SHP77 (cell line): ENCODE measurements at regions not wholly inside any gene's neighbourhood (a gene's known extent, or its start where the extent isn't known, plus 50 kb on each side); places are given as distances from the start of the nearest gene placed in this dataset.

Source experiments
- DNase-seq, 2 experiments: peaks; one replicate each; lab custom pipeline; 2025; lab: John Stamatoyannopoulos, UW

DNA sequence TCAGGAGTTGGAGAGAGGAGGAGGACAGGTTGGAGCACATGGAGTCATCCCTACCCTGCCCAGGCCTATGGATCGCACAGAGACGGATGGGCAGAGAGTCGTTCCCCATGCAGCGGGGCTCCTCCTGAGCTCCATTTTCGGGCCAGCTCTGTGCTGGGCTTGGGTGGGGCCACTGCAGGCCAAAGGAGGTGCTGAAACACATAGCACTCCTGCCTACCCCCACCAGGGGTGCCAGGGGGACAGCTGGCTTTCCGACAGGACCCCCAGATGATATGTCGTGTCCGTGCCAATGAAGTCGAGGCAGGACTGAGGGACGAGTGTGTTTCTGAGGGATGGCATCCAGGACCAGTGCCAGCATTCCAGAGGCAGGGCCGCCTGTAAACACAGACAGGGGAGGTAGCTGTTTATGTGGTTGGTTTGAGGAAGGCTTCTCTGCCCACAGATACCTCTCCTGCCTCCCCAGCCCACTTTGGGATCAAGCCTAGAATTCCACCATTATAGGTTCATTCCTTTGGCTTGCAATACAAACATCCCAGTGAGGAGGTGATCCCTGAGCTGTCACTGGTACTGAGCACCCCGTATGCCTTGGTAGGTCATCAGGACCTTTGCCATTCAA lies 116.6 kb downstream of the GLI2 start:
- DNase-seq, result no peak

GRCh38 chr2:120853306-120854013 lies 117.8 kb downstream of the GLI2 start:
- DNase-seq, result no peak

DNA sequence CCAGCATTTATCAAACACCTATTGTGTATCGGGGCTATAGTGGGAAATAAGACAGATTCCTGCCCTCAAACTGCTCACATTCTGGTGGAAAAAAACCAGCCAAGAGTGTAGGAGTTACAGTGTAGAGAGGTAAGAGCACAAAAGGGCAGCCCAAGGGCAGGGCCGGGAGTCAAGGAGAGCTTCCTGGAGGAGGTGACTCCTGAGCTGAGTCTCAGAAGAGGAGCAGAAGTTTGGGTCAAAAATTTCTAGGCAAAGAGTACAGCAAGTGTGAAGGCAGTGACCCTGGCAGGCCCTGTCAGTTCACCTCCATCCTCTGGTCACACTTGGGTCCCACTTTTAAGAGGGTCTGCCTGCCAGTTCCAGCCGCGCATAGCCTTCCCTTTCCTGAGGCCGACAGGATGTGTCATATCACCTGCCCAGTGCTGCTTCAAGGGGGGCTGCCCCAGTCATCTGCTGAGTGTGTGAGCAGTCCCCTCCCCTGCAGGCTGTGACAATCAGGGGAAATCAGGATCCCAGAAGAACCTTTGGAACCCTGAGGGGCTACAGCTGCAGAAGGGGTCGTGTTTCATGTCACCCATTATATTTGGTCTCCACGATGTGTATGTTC lies 118.4 kb downstream of the GLI2 start:
- no peak for DNase-seq

DNA sequence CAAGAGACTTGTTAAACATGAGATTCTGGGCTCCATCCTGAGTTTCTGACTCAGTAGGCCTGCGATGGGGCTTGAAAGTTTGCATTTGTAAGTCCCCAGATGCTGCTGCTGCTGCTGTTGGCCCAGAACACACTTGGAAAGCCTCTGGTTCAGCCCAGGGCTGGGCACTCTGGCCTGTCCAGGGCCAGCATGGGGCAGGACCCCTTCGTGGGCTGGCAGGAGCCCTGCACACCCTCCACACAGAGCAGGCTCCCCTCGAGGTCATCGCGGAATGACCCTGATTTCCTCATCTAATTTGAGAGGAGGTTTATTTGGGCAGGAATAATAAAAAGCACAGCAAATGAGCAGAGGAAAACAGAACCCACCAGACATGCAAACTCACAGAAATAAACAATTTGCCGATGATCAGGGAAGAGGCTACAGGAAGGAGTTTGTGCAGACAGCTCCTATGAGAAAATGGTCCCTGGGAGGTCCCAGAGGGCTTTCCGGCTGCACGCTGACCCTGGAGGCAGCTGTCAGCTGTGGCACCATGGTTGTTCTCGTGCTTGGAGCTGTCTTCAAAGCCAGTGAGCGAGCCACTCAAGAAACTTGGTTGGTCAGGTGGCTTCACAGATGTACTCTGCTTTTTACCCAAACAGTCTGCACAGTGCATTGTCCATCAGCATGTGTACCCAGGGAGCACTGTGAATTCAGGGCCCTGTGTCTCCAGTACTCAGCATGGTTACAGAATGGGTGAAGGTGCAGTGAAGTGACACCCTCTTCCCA lies 119.3 kb downstream of the GLI2 start:
- DNase-seq, result no peak

- no peak for DNase-seq
Observed at GRCh38 chr2:120855855-120856405, 120.3 kb downstream of the GLI2 start.

DNA sequence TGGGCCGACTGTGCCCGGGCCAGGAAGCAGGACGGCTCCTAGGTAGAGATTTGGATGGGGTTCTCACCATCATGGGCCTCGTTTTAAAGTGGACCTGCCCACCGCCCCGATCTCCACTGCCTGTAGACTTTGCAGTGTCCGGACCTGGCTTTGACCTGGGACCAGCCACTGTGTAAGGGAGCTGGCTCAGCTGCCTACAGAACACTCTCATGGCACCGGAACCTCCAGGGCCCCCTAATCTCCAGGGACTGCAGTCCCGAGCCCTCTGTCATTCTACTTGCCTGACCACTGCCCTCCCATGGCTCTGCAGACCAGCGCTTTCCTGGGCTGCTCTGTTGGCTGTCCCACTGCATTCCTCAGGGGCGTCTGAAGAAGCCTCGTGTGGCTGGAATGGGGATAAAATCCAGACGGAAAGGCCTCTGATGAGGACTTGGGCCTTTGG lies 120.8 kb downstream of the GLI2 start:
- DNase-seq, result no peak

DNA sequence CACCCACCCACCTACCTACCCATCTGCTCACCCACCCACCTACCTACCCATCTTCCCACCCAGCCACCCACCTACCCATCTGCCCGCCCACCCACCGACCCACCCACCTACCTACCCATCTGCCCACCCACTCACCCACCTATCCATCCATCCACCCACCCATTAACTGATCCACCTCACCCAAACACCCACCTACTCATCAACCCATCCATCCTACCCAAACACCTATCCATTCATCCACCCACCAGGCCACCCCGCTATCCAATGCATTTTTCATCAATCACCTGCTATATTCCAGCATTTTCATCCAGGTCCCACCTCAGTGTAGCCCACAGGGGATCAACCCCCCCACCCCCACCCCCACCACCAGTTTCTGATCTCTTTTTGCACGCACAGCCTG lies 121.8 kb downstream of the GLI2 start:
- no peak for DNase-seq

DNA sequence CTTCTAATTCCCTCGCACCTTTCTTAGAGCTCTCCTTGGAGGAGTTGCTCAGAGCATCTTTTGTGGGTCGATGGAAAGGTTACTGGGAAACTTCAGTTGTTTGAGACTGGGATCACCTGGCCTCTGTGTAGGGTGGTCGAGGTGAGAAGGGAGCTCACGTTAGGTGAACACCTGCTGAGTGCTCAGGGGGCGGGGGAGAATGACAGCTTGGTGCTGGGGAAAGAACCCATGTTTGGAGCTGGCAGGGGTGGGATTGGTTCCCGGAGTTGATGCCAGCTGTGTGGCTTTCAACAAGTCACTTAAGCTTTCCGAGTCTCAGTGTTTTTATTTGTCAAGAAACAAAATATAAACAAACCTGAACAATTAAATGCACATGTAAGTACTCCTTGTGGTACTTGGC lies 122.3 kb downstream of the GLI2 start:
- no peak for DNase-seq

- DNase-seq, result no peak
Observed at GRCh38 chr2:120858361-120859106, 122.9 kb downstream of the GLI2 start.

DNA sequence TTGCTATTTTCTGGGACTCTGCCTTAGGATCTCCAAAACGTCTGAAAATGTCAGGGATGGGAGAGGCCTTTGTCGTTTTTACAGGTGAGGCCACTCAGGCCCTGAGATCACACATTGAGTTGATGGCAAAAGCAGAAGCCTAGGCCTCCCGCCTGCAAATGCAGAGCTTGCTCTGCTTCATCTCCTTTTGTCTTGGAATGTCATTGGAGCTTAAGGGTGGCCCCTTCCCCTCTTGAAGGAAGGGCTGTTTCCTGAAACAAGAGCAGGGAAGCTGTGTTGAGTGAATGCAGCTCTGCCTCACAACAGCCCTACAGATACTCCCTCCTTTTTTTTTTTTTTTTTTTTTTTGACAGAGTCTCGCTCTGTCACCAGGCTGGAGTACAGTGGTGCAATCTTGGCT lies 123.5 kb downstream of the GLI2 start:
- DNase-seq, result no peak

- DNase-seq, result no peak
Observed at GRCh38 chr2:120859814-120860578, 124.3 kb downstream of the GLI2 start.

GRCh38 chr2:120860579-120860922 lies 124.9 kb downstream of the GLI2 start:
- DNase-seq, result no peak

- no peak for DNase-seq
Observed at GRCh38 chr2:120861191-120861575, 125.5 kb downstream of the GLI2 start.

DNA sequence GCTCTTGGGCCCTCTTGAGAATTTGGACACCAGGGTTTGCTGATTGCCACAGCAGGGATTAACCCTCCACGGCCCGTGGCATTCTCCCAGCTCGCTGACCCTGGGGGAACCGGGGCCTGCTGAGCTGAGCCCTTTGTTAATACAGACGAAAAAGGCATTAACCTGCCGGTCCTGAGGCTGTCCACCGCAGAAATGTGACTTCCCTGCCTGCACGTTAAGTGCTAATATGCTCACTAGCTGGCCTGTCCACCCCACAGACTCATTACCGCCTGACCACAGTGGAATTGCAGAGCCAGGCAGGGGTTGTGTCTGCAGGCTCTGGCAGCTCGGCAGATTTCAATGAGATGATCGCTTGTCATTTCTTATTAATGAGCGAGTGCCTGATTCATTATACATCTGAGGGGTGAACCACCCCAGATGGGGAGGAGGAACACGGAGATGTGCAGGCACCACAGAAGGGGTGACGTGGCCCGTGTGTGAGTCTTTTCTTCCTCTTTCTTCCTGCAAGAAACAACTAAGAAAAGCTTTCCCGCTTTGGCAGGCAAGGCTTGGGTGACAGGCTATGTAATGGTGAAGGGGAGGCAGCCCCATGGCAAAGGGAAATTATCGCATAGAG lies 126.0 kb downstream of the GLI2 start:
- no peak for DNase-seq

DNA sequence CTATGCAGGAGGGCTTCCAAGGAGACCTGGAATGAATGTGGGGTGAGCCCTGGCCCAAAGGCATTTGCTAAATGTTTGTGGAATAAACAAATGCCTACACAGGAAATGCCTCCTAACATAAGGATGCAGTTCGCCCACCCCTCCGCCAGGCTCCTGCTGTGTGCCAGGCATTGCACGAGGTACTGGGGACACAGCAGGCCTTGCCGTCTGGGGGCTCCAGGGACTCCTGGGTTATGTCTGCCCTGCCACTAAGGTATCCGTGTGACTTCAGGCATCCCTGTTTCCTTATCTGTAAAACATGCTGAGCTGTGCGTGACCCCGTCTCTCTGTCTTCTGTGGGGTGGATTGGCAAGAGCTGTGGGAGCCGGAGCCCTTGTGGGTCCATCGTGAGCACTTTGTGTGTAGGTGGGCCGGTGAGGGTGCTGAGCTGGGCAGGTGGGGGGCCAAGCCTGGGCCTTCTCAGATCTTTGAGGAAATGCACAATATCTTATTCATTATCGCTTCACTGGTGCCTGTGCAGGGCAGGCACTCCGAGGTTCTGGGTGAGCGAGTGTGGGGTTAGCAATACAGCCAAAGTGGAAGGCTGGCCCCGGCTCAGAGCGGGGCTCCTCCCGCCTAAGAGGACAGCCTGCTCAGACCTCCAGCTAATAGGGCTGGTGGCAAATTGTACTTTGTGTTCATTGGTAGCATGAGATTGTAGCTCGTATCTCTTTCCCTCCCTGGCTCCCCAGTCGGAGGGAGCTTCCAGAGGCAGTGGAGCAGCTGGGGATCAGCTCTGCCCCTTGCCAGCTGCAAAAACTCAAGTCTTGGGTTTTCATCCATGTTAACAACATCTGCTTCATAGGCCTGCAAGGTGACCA lies 126.8 kb downstream of the GLI2 start:
- DNase-seq, result no peak

DNA sequence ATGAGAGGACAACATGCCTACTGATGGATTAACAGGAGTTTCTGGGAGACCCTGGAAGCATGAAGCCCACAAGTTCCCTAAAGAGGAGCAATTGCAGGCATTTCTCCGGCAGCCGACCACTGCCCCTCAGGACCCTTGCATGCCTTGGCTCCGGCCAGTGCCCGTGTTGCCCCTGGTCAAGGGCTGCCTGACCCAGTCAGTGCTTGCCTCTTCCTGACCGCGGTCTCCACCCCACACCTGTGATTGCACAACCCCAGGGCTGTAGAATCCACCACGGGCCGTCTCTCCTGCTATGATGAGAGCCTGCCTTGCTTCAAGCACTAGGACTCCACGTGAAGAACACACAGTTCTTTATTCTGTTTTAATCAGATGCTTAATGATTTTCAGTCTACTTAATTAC lies 127.5 kb downstream of the GLI2 start:
- DNase-seq, result no peak

DNA sequence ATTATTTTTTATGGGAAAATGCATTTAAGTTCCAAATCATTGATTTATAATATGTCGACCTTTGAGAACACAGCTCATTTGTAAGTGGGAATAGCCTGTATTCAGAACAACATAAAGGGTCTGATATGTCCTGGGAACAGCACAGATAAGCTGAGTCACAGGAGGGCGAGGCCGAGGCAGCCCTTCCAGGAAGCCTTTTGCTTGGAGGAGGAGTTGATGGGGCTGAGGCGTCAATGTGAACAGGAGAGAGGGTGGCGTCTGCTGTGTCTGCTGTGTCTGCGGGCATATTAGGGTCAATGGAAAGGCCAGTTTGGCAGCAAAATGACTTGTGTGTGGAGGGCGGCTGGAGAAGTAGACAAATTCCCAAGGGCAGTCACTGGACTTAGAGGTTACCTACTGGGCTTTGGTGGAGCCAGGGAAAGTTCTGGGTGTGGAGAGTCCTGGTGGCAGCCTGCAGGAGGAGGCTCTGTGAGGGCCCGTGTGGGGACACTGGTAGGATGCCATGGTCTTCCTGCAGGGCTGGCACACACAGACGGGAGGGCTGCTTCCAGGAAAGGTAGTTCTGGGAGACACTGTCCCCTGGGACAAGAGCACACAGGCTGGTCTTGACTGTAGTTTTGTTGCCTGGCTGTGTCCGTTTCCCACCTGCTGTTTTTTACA lies 128.1 kb downstream of the GLI2 start:
- DNase-seq, result no peak

- DNase-seq, result no peak
Observed at GRCh38 chr2:120864981-120865380, 129.3 kb downstream of the GLI2 start.

GRCh38 chr2:120865656-120866055 lies 130.0 kb downstream of the GLI2 start:
- no peak for DNase-seq
